ENCODE measurements at regions not wholly inside any gene's neighbourhood (a gene's known extent, or its start where the extent isn't known, plus 50 kb on each side); places are given as distances from the start of the nearest gene placed in this dataset.

GRCh38 chr11:131145791-131146190, 224.6 kb upstream of the NTM start:
- H3K27me3 Mint-ChIP-seq (ENCODE audit: insufficient read depth, unreplicated experiment) = no peaks in the 10 kb centered on the region
- TF ChIP-seq, protein P1, sequence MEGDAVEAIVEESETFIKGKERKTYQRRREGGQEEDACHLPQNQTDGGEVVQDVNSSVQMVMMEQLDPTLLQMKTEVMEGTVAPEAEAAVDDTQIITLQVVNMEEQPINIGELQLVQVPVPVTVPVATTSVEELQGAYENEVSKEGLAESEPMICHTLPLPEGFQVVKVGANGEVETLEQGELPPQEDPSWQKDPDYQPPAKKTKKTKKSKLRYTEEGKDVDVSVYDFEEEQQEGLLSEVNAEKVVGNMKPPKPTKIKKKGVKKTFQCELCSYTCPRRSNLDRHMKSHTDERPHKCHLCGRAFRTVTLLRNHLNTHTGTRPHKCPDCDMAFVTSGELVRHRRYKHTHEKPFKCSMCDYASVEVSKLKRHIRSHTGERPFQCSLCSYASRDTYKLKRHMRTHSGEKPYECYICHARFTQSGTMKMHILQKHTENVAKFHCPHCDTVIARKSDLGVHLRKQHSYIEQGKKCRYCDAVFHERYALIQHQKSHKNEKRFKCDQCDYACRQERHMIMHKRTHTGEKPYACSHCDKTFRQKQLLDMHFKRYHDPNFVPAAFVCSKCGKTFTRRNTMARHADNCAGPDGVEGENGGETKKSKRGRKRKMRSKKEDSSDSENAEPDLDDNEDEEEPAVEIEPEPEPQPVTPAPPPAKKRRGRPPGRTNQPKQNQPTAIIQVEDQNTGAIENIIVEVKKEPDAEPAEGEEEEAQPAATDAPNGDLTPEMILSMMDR (IDR thresholded peaks at IDR 0.05; ENCODE audit: unreplicated experiment) = no peak
- intact Hi-C loops (cut with micrococcal nuclease) = no loop called here
- ChIA-PET POLR2A (no interaction called here), CTCF (no interaction called here)
- no TSS peak for BruUV-seq (replicated peaks)
- H3K4me1 Mint-ChIP-seq (ENCODE audit: insufficient read depth, unreplicated experiment) = no peaks in the 10 kb centered on the region
- H3K36me3 Mint-ChIP-seq (ENCODE audit: insufficient read depth, unreplicated experiment) = no peaks in the 10 kb centered on the region
- H3K9me3 Mint-ChIP-seq (ENCODE audit: unreplicated experiment) = peaks cover 13% of the 10 kb centered on the region
- H3K4me3 Mint-ChIP-seq (ENCODE audit: unreplicated experiment) = no peak overlapping the region
- no peak overlapping the region for H3K27ac Mint-ChIP-seq (ENCODE audit: low read depth, unreplicated experiment)
- no peak for DNase-seq (ENCODE audit: unreplicated experiment)

- ChIA-PET POLR2A (no interaction called here), CTCF (interaction anchor here (0.6 to 0.7 kb wide), 2 partner anchors 31 to 470 kb away, joined by 3 read pairs; no protein-coding TSS in a partner anchor)
- TF ChIP-seq, protein P1 (IDR thresholded peaks at IDR 0.05; ENCODE audit: unreplicated experiment) = no peak
- Mint-ChIP-seq H3K4me3 (ENCODE audit: unreplicated experiment) (no peak overlapping the region), H3K4me1 (ENCODE audit: insufficient read depth, unreplicated experiment) (no peaks in the 10 kb centered on the region), H3K9me3 (ENCODE audit: unreplicated experiment) (peaks cover 13% of the 10 kb centered on the region), H3K36me3 (ENCODE audit: insufficient read depth, unreplicated experiment) (no peaks in the 10 kb centered on the region), H3K27ac (ENCODE audit: low read depth, unreplicated experiment) (no peak overlapping the region), H3K27me3 (ENCODE audit: insufficient read depth, unreplicated experiment) (no peaks in the 10 kb centered on the region)
- BruUV-seq (replicated peaks) = no TSS peak
- DNase-seq (ENCODE audit: unreplicated experiment) = no peak
- intact Hi-C loops (cut with micrococcal nuclease) = no loop called here
Observed at GRCh38 chr11:131146827-131147490, 223.5 kb upstream of the NTM start.

- Mint-ChIP-seq H3K27ac (ENCODE audit: low read depth, unreplicated experiment) (no peak overlapping the region), H3K4me3 (ENCODE audit: unreplicated experiment) (no peak overlapping the region)
- intact Hi-C loops (cut with micrococcal nuclease) = no loop called here
Observed at GRCh38 chr11:131154351-131154750, 216.1 kb upstream of the NTM start.

DNA sequence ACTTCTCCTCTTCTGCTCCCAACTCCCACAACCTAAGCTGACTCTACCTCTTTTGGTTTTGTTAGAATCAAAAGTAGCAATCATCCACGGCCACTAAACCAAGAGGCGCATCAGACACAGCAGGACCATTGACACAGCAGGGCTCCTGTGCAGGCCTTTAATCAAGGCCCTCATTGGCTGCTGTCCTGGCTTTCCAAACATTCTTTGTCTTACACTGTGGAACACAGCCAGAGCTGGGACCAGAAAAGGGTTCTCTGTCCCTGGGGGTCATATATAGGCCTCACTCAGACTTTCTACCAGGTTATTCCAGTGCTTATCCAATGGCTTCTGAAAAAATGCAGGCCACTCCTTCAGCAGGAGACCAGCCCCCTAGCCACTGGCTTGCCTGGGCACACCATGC, 212.7 kb upstream of the NTM start:
- intact Hi-C loops (cut with micrococcal nuclease) = no loop called here
- Mint-ChIP-seq H3K27me3 (ENCODE audit: insufficient read depth, unreplicated experiment) (no peaks in the 10 kb centered on the region), H3K4me1 (ENCODE audit: insufficient read depth, unreplicated experiment) (no peaks in the 10 kb centered on the region), H3K4me3 (ENCODE audit: unreplicated experiment) (no peak overlapping the region), H3K27ac (ENCODE audit: low read depth, unreplicated experiment) (no peak overlapping the region), H3K36me3 (ENCODE audit: insufficient read depth, unreplicated experiment) (no peaks in the 10 kb centered on the region), H3K9me3 (ENCODE audit: unreplicated experiment) (peaks cover 32% of the 10 kb centered on the region)
- POLR2A ChIA-PET = no interaction called here
- no peak for DNase-seq (ENCODE audit: unreplicated experiment)
- CTCF ChIA-PET = interaction anchor here (0.6 to 1.1 kb wide), 2 partner anchors 40 to 88 kb away, joined by 3 to 4 read pairs; no protein-coding TSS in a partner anchor
- TF ChIP-seq, protein P1 (IDR thresholded peaks at IDR 0.05; ENCODE audit: unreplicated experiment) = no peak
- BruUV-seq (replicated peaks) = no TSS peak

More at GRCh38 chr11:131154351-131154750, 216.1 kb upstream of the NTM start:
- no peaks in the 10 kb centered on the region for H3K27me3 Mint-ChIP-seq (ENCODE audit: insufficient read depth, unreplicated experiment)
- no peaks in the 10 kb centered on the region for H3K4me1 Mint-ChIP-seq (ENCODE audit: insufficient read depth, unreplicated experiment)
- no TSS peak for BruUV-seq (replicated peaks)
- ChIA-PET CTCF (no interaction called here), POLR2A (no interaction called here)
- no peak for DNase-seq (ENCODE audit: unreplicated experiment)
- no peaks in the 10 kb centered on the region for H3K36me3 Mint-ChIP-seq (ENCODE audit: insufficient read depth, unreplicated experiment)
- TF ChIP-seq, protein P1 (IDR thresholded peaks at IDR 0.05; ENCODE audit: unreplicated experiment) = no peak
- peaks cover 28% of the 10 kb centered on the region for H3K9me3 Mint-ChIP-seq (ENCODE audit: unreplicated experiment)

Data from MCF 10A (cell line).